NCI-H2081 treated with DMSO at 0.1 percent for 48 hours (cell line): ENCODE measurements at regions not wholly inside any gene's neighbourhood (a gene's known extent, or its start where the extent isn't known, plus 50 kb on each side); places are given as distances from the start of the nearest gene placed in this dataset.
A peak's percentile ranks its signal among the peaks of the same experiment; 100 is the strongest.

Experiments
- DNase-seq: peaks from one replicate; lab custom pipeline; 2025; lab: John Stamatoyannopoulos, UW

GRCh38 chr20:11826334-11826733 lies 91.4 kb upstream of the BTBD3 start:
- no peak for DNase-seq

DNA sequence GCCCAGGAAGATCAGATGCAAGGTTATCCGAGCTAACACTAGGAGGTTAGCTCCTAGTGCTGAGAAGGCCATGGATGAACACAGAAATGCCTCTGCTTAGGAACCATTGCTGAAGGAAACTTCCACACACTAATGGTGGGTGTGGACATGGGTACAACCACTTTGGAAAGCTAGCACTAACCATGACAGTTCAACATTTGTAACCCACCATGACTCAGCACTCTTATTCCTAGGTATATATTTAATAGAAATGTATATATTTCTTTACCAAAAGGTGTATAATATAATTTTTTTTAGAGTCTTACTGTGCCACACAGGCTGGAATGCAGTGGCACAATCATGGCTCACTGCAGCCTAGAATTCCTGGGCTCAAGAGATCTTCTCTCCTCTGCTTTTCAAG lies 85.3 kb upstream of the BTBD3 start:
- DNase-seq = no peak

DNA sequence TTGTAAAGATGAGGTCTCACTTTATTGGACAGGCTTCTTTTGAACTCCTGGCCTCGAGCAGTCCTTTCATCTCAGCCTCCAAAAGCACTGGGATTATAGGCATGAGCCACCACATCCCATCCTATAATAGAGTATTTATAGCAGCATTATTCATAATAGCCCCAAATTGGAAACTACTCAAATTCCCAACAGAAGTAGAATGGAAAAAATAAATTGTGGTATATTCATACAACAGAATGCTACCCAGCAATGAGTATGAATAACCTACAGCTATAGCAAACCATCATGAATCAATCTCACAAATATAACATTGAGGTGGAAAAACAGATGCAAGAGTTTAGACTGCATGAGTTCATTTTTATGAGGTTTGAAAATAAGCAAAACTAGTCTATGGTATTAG lies 84.8 kb upstream of the BTBD3 start:
- DNase-seq = no peak

DNA sequence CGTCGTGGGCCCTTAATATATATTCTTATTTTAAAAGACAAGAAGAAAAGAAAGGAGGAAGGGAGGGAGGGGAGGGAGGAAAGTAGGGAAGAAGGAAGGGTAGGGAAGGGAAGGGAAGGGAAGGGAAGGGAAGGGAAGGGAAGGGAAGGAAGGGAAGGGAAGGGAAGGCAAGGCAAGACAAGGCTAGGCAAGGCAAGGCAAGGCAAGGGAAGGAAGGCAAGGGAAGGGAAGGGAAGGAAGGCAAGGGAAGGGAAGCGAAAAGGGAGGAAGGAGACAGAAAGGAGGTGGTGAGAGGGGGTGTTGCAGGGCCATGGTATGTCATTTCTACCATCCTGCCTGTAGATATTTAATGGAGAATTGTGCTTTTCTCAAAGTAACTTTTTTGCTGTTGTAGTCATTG lies 83.9 kb upstream of the BTBD3 start:
- no peak for DNase-seq

- no peak for DNase-seq
Measured at GRCh38 chr20:11838076-11838636, 79.5 kb upstream of the BTBD3 start.

DNA sequence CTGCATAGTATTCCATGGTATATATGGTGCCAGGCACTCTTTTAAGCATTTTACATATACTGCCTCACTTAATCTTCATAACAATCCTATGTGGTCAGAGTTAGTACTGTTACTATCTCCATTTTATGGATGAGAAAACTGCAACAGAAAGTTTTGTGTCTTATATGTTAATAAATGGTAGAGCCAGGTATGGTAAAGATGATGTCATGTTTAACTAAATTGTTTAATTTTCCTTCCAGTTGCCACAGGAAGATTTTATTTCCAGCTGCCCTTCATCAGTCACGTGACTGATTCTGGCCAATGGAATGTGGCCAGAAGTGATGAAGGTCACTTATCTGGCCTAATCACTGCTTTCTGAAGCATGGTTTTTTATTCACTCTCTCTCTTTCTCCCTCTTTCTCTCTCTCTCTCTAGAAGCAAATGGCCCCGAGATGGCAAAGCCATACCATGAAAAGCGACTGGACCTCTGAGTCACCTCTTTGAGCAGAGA lies 75.7 kb upstream of the BTBD3 start:
- DNase-seq = no peak

DNA sequence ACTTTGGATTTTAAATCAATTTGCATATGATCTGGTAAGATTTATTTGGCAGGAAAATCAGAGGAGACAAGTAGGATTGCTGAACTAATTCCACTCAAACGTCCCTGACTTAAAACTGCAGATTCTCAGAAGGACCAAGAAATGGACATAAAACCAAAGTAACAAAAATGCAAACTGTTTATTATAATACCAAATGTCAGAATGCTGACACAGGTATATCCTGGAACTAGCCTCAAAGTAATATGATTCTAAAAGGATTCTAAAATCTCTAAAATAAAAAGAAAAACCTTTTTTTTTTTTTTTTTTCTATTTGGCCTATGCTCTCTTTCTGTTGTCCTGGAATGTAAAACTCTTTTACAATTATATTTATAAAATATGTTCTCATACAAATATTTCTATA lies 74.4 kb upstream of the BTBD3 start:
- no peak for DNase-seq

DNA sequence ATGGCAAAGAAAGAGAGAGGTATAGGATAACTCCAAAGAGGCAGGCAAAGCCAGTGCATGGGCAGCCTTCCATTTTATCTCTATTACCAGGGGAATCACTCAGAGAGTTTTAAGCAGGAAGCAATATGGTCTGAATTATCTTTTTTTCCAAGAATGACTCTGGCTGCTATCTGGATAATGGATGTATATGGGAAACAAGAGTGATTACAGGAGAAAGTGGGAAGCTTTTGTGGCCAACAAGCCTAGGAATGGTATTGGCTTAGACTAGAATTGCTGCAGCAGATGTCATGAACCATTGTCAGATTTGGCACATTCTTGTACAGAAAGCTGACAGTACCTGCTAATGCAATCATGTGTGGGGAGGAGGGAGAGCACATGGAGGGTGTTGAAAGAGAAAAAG lies 73.0 kb upstream of the BTBD3 start:
- no peak for DNase-seq

DNA sequence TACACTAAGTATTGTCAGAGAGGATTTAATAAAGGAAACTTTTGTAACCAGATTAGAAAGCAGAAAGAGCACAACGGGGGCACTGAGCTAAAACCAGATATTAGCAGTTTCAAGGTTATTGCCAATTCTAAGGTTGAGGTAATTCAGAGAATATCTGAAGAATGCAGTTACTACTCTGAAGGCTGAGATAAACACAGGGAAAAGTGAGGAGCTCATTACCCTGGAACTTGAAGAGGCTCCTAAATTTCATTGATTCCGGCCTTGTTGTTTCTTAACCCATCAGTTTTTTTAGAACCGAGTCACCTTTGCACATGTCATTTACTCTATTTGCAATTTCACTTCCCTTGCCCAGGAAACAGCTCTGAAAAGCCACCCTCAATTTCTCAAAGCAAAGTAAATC lies 72.4 kb upstream of the BTBD3 start:
- DNase-seq = no peak

DNA sequence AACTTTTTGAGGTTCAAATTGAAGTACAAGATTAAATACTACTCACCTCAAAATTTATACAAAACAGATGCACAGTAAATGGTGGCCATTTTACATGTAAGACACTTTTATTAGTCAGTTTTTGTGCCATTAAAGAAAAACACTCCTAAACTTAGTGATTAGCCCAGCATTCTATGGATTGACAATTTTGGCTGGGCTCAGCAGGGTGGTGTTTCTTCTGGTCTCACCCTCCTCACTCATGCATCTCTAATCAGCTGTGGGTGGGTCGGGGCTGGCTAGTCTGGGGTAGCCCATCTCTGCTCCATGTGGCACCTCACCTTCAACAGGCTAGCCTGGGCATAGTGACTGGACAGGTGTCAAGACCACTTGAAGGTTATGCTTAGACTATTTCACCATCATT lies 71.6 kb upstream of the BTBD3 start:
- DNase-seq = no peak

- DNase-seq = peak; percentile 59
Measured at GRCh38 chr20:11847827-11848226, 69.9 kb upstream of the BTBD3 start.

GRCh38 chr20:11849270-11849915 lies 68.3 kb upstream of the BTBD3 start:
- DNase-seq = peak; percentile 19

GRCh38 chr20:11849976-11850670 lies 67.6 kb upstream of the BTBD3 start:
- DNase-seq = no peak

DNA sequence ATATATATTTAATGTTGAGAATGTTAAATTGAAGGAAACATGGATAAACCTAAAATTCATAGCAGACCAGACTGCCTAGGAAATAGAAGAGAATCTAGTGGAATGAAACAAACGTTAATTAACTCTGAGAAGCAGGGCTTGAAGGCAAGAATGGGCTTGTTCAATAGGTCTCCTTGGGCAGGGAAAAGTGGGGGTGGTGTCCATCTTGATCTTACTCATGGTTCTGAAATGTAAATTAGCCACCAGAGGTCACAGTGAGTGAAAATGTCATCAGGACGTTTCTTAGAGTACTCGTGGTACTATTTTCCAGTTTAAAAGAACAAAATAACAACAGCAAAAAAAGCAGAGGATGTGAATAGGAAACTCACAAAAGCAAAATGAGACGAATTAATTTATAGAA lies 66.8 kb upstream of the BTBD3 start:
- DNase-seq = no peak

DNA sequence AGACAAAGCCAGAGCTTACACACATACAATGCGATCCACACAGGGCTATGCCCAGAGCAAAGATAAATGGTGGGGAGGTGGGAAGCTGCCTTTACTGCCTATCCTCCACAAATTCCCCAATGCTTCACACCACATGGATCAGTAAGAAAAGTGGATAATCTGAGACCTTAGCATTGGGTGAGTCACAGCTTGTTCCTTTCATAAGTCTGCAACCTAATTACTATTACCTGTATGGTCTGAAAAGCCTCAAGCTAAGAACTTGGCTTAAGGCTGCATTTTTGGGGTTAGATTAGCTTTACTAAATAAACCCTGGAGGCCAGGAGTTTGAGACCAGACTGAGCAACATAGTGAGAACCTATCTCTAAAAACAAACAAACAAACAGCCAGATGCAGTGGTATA lies 66.0 kb upstream of the BTBD3 start:
- no peak for DNase-seq

- no peak for DNase-seq
Measured at GRCh38 chr20:11852189-11852588, 65.5 kb upstream of the BTBD3 start.

- no peak for DNase-seq
Measured at GRCh38 chr20:11852811-11853210, 64.9 kb upstream of the BTBD3 start.

GRCh38 chr20:11853359-11853758 lies 64.3 kb upstream of the BTBD3 start:
- DNase-seq = no peak

DNA sequence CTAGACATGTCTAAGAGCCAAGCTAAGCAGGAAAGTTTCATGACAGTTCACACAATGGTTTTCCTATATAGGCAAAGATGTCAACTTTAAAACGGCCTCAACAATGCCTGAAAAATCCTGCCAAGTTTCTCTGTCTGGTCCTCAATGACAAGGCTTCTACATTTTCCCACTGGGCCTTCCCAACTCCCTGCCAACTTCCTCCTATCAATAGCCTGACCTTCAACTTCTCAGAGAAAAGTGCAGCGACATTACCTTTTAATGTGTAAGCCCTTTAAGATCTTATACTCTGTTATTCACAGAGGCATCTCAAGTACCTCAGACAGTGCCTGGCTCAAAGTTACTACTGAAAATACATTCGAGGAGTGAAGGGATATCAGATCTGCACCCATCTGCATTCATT lies 56.2 kb upstream of the BTBD3 start:
- no peak for DNase-seq

DNA sequence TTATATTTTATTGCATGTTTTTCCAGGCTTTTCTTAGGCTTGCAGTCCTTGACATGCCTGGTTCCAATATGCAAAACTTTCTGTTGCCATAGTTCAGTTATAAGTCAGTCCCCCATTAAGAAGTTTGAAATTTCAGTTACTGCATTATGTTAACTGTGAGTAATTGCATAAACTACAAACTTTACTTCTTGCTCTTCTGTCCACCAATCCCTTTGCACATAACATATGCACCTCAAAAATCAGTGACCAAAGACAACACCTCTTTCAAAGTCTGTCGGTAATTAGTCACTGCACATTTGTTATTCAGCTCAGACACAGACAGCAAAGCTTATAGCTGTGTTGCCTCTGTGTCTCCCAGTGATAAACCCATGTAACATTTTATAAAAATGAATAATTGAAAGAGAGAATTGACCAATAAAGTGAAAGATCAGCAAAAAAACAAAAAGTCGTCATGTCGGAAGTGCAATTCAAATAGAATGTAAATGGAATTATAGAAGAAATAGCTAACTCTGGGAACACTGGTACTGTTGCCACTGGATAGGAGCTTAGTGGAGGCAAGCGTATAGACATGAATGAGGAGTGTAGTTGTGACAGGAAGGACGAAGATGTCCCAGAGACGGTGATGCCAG lies 50.3 kb upstream of the BTBD3 start:
- DNase-seq = no peak
